Fibroblast of lung (primary cell): ENCODE measurements at regions not wholly inside any gene's neighbourhood (a gene's known extent, or its start where the extent isn't known, plus 50 kb on each side); places are given as distances from the start of the nearest gene placed in this dataset.

Experiments
- DNase-seq, 2 donors: peaks; one replicate each; pipeline versions ENCODE4 v3.0.0 to v3.0.0-alpha.2; 2010; ENCODE audit warnings: low read depth in 2 of 2
- H2AFZ ChIP-seq: 2 replicates; pipeline ENCODE4 v1.5.1; 2012; ENCODE audit warnings: low read length, control low read depth, inconsistent platforms
- H3K27ac ChIP-seq: 2 replicates; pipeline ENCODE4 v1.5.1; 2011; ENCODE audit warnings: low read length, control low read depth; ENCODE audit not compliant: insufficient read depth
- H3K27me3 ChIP-seq: 2 replicates; pipeline ENCODE4 v1.5.1; 2011; ENCODE audit warnings: mild to moderate bottlenecking, low read length; ENCODE audit not compliant: control insufficient read depth, insufficient read depth
- H3K36me3 ChIP-seq: 2 replicates; pipeline ENCODE4 v1.5.1; 2011; ENCODE audit warnings: low read length; ENCODE audit not compliant: control insufficient read depth, insufficient read depth
- H3K4me1 ChIP-seq: 2 replicates; pipeline ENCODE4 v1.5.1; 2011; ENCODE audit warnings: low read length; ENCODE audit not compliant: control insufficient read depth, insufficient read depth; ENCODE audit errors: extremely low read depth
- H3K4me2 ChIP-seq: 2 replicates; pipeline ENCODE4 v1.5.1; 2011; ENCODE audit warnings: low read length, control low read depth; ENCODE audit not compliant: insufficient read depth; ENCODE audit errors: extremely low read depth
- H3K4me3 ChIP-seq, 4 experiments: fragments of 200-600 bp in 1 of 4; sonication (generic) in 1 of 4; replicated peaks in 1 of 4; 2 replicates each; pipeline ENCODE4 v1.5.1; 2011 to 2016; ENCODE audit warnings: low read length in 4 of 4, low read depth in 3 of 4, mild to moderate bottlenecking in 3 of 4, control low read depth in 2 of 4, inconsistent platforms in 1 of 4, mixed read lengths in 1 of 4; ENCODE audit not compliant: insufficient read depth in 1 of 4; ENCODE audit errors: control extremely low read depth in 1 of 4
- H3K79me2 ChIP-seq: 2 replicates; pipeline ENCODE4 v1.5.1; 2012; ENCODE audit warnings: mild to moderate bottlenecking, low read length, inconsistent platforms; ENCODE audit not compliant: control insufficient read depth, insufficient read depth
- H3K9ac ChIP-seq: 2 replicates; pipeline ENCODE4 v1.5.1; 2011; ENCODE audit warnings: mild to moderate bottlenecking, low read length, control low read depth; ENCODE audit not compliant: insufficient read depth
- H3K9me3 ChIP-seq: 2 replicates; pipeline ENCODE4 v1.5.1; 2012; ENCODE audit warnings: low read depth, low read length; ENCODE audit not compliant: control insufficient read depth, insufficient read depth
- H4K20me1 ChIP-seq: 2 replicates; pipeline ENCODE4 v1.5.1; 2011; ENCODE audit warnings: low read length; ENCODE audit not compliant: control insufficient read depth, insufficient read depth; ENCODE audit errors: extremely low read depth
- CTCF ChIP-seq, 2 donors: IDR thresholded peaks in 1 of 2; conservative IDR thresholded peaks in 1 of 2; 1 replicate in 1 of 2; 2 replicates in 1 of 2; pipeline ENCODE4 v1.5.1; 2011 to 2012; ENCODE audit warnings: low read length in 2 of 2, control low read depth in 1 of 2, inconsistent platforms in 1 of 2, low read depth in 1 of 2, mild to moderate bottlenecking in 1 of 2
- EZH2 ChIP-seq: IDR thresholded peaks from 2 replicates; pipeline ENCODE4 v1.5.1; 2012; ENCODE audit warnings: low read length, control low read depth, mild to moderate bottlenecking; ENCODE audit errors: missing control alignments

- Histone ChIP-seq H3K4me3 (no peak overlapping the region), H3K9ac (no peak overlapping the region), H4K20me1 (no peaks in the 10 kb centered on the region), H3K9me3 (no peaks in the 10 kb centered on the region), H3K4me1 (no peaks in the 10 kb centered on the region), H3K79me2 (no peaks in the 10 kb centered on the region), H3K27ac (no peak overlapping the region), H3K4me2 (no peak overlapping the region), H3K27me3 (peaks cover 9% of the 10 kb centered on the region), H3K36me3 (no peaks in the 10 kb centered on the region), H2AFZ (no peak overlapping the region)
- TF ChIP-seq CTCF (conservative IDR thresholded peaks at IDR 0.05 in 1 of 2, IDR thresholded peaks at IDR 0.05 in 1 of 2; ENCODE audit: low read depth in 1 of 2, low read length in 2 of 2) (no peak), EZH2 (no peak)
- DNase-seq, result no peak
Measured at GRCh38 chr20:48311956-48312355, 515.8 kb downstream of the PREX1 start.

GRCh38 chr20:48310305-48310704 is 517.5 kb downstream of the PREX1 start:
- Histone ChIP-seq H3K9me3 (no peaks in the 10 kb centered on the region), H3K27ac (no peak overlapping the region), H3K4me3 (no peak overlapping the region), H3K36me3 (no peaks in the 10 kb centered on the region), H3K9ac (no peak overlapping the region), H2AFZ (no peak overlapping the region), H3K4me1 (no peaks in the 10 kb centered on the region), H3K4me2 (no peak overlapping the region), H4K20me1 (no peaks in the 10 kb centered on the region), H3K27me3 (peaks cover 9% of the 10 kb centered on the region), H3K79me2 (no peaks in the 10 kb centered on the region)
- DNase-seq, result no peak
- TF ChIP-seq CTCF (conservative IDR thresholded peaks at IDR 0.05 in 1 of 2, IDR thresholded peaks at IDR 0.05 in 1 of 2; ENCODE audit: low read depth in 1 of 2, low read length in 2 of 2) (no peak), EZH2 (no peak)

GRCh38 chr20:48309293-48309692 is 518.5 kb downstream of the PREX1 start:
- peaks cover 9% of the 10 kb centered on the region for H3K27me3 ChIP-seq
- H3K4me1 ChIP-seq, result no peaks in the 10 kb centered on the region
- H3K9me3 ChIP-seq, result no peaks in the 10 kb centered on the region
- no peak overlapping the region for H3K4me2 ChIP-seq
- TF ChIP-seq CTCF (conservative IDR thresholded peaks at IDR 0.05 in 1 of 2, IDR thresholded peaks at IDR 0.05 in 1 of 2; ENCODE audit: low read depth in 1 of 2, low read length in 2 of 2) (no peak), EZH2 (no peak)
- no peaks in the 10 kb centered on the region for H4K20me1 ChIP-seq
- H3K27ac ChIP-seq, result no peak overlapping the region
- no peak for DNase-seq
- H3K36me3 ChIP-seq, result no peaks in the 10 kb centered on the region
- H3K79me2 ChIP-seq, result no peaks in the 10 kb centered on the region
- no peak overlapping the region for H2AFZ ChIP-seq
- no peak overlapping the region for H3K9ac ChIP-seq
- H3K4me3 ChIP-seq, result no peak overlapping the region
